MM.1S (cell line): ENCODE measurements at regions not wholly inside any gene's neighbourhood (a gene's known extent, or its start where the extent isn't known, plus 50 kb on each side); places are given as distances from the start of the nearest gene placed in this dataset.

Experiments used
- EZH2phosphoT487 ChIP-seq: fragments of 300-600 bp; sonication (generic); IDR thresholded peaks from 2 replicates; pipeline ENCODE4 v1.6.1; 2018; ENCODE audit warnings: antibody characterized with exemption, low read length
- TF ChIP-seq, protein P1 (sequence below): fragments of 300-600 bp; sonication (generic); IDR thresholded peaks from 2 replicates; pipeline ENCODE4 v1.5.1; 2016; ENCODE audit warnings: antibody characterized with exemption, low read length, mixed read lengths

DNA sequence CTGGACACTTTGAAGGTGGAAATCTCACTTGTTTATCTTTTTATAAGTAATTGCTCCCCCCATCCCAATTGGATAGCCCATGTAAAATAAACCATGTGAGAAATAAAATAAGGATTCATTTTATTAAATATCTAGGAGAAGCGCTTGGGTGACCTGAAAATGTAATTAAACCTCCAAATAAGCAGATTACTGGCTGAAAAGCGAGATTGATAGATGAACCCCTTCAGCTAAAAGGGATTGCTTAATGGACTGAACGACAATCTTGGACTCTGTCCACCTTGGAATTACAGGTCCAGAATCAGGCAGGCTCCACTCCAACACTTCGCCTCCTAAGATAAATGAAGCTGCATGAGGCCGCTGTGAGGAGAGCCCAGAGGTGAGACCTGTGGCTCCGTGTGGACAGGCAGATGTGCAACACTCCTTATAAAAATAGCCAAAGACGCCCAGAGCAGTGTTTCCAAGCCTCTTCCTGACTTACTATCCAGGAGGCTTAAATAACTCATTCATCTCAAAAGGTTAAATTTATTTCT lies 441.5 kb downstream of the MTX2 start:
- TF ChIP-seq EZH2phosphoT487: no peak
- TF ChIP-seq, protein P1, sequence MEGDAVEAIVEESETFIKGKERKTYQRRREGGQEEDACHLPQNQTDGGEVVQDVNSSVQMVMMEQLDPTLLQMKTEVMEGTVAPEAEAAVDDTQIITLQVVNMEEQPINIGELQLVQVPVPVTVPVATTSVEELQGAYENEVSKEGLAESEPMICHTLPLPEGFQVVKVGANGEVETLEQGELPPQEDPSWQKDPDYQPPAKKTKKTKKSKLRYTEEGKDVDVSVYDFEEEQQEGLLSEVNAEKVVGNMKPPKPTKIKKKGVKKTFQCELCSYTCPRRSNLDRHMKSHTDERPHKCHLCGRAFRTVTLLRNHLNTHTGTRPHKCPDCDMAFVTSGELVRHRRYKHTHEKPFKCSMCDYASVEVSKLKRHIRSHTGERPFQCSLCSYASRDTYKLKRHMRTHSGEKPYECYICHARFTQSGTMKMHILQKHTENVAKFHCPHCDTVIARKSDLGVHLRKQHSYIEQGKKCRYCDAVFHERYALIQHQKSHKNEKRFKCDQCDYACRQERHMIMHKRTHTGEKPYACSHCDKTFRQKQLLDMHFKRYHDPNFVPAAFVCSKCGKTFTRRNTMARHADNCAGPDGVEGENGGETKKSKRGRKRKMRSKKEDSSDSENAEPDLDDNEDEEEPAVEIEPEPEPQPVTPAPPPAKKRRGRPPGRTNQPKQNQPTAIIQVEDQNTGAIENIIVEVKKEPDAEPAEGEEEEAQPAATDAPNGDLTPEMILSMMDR: no peak
